Mucosa of rectum (tissue), 2 donors: ENCODE measurements at regions not wholly inside any gene's neighbourhood (a gene's known extent, or its start where the extent isn't known, plus 50 kb on each side); places are given as distances from the start of the nearest gene placed in this dataset.
"Not testable (repeated sequence)": the region's sequence is repeated elsewhere in the genome, so short reads cannot be mapped to it uniquely, and the experiment has no call there.

Experiments
- H3K27ac ChIP-seq, 2 donors: one replicate each; pipeline ENCODE4 v1.7.0; 2013; ENCODE audit warnings: inconsistent platforms in 2 of 2, low read depth in 2 of 2, low read length in 2 of 2
- H3K27me3 ChIP-seq, 2 donors: one replicate each; pipeline ENCODE4 v1.7.0; 2013; ENCODE audit warnings: low read length in 2 of 2; ENCODE audit not compliant: control insufficient read depth in 2 of 2, insufficient read depth in 2 of 2
- H3K36me3 ChIP-seq, 2 donors: one replicate each; pipeline ENCODE4 v1.7.0; 2013; ENCODE audit warnings: low read length in 2 of 2; ENCODE audit not compliant: control insufficient read depth in 2 of 2, insufficient read depth in 2 of 2
- H3K4me1 ChIP-seq, 2 donors: one replicate each; pipeline ENCODE4 v1.7.0; 2013; ENCODE audit warnings: low read length in 2 of 2, mild to moderate bottlenecking in 1 of 2; ENCODE audit not compliant: control insufficient read depth in 2 of 2, insufficient read depth in 2 of 2
- H3K4me3 ChIP-seq, 2 donors: one replicate each; pipeline ENCODE4 v1.7.0; 2013; ENCODE audit warnings: low read length in 2 of 2
- H3K9ac ChIP-seq, 2 donors: one replicate each; pipeline ENCODE4 v1.7.0; 2013; ENCODE audit warnings: low read length in 2 of 2, low read depth in 1 of 2, mild to moderate bottlenecking in 1 of 2
- H3K9me3 ChIP-seq, 2 donors: one replicate each; pipeline ENCODE4 v1.7.0; 2013; ENCODE audit warnings: low read length in 2 of 2; ENCODE audit not compliant: control insufficient read depth in 2 of 2
- donor health status: healthy.
- donor health status: Normal muscosa, but diverticular disease.

GRCh38 chr7:19296617-19297016 lies 151.4 kb upstream of the FERD3L start:
- Histone ChIP-seq H3K36me3 (no peaks in the 10 kb centered on the region), H3K4me1 (no peaks in the 10 kb centered on the region), H3K4me3 (no peak overlapping the region), H3K27me3 (no peaks in the 10 kb centered on the region), H3K9me3 (no peaks in the 10 kb centered on the region), H3K27ac (no peak overlapping the region), H3K9ac (no peak overlapping the region)

GRCh38 chr7:19295376-19295775 lies 150.2 kb upstream of the FERD3L start:
- Histone ChIP-seq H3K27ac (no peak overlapping the region), H3K27me3 (no peaks in the 10 kb centered on the region)

GRCh38 chr7:19294619-19295018 lies 149.4 kb upstream of the FERD3L start:
- no peaks in the 10 kb centered on the region for H3K27me3 ChIP-seq
- H3K9me3 ChIP-seq, result no peaks in the 10 kb centered on the region
- no peak overlapping the region for H3K9ac ChIP-seq
- no peak overlapping the region for H3K4me3 ChIP-seq
- no peak overlapping the region for H3K27ac ChIP-seq
- H3K4me1 ChIP-seq, result no peaks in the 10 kb centered on the region
- H3K36me3 ChIP-seq, result no peaks in the 10 kb centered on the region

More at GRCh38 chr7:19295376-19295775, 150.2 kb upstream of the FERD3L start:
- Histone ChIP-seq H3K9me3 (no peaks in the 10 kb centered on the region), H3K4me1 (no peaks in the 10 kb centered on the region), H3K9ac (no peak overlapping the region), H3K4me3 (no peak overlapping the region), H3K36me3 (no peaks in the 10 kb centered on the region)

GRCh38 chr7:19293431-19293830 lies 148.2 kb upstream of the FERD3L start:
- no peaks in the 10 kb centered on the region for H3K36me3 ChIP-seq
- H3K4me3 ChIP-seq, result no peak overlapping the region
- H3K4me1 ChIP-seq, result no peaks in the 10 kb centered on the region
- no peaks in the 10 kb centered on the region for H3K27me3 ChIP-seq
- no peak overlapping the region for H3K27ac ChIP-seq
- no peak overlapping the region for H3K9ac ChIP-seq
- no peaks in the 10 kb centered on the region for H3K9me3 ChIP-seq

- Histone ChIP-seq H3K27me3 (no peaks in the 10 kb centered on the region), H3K9ac (no peak overlapping the region), H3K27ac (no peak overlapping the region), H3K4me1 (no peaks in the 10 kb centered on the region), H3K36me3 (no peaks in the 10 kb centered on the region), H3K9me3 (no peaks in the 10 kb centered on the region), H3K4me3 (no peak overlapping the region)
These were observed 145.7 kb upstream of the FERD3L start for GRCh38 chr7:19290968-19291367.

- Histone ChIP-seq H3K9ac (no peak overlapping the region), H3K4me3 (no peak overlapping the region), H3K27me3 (no peaks in the 10 kb centered on the region), H3K4me1 (no peaks in the 10 kb centered on the region), H3K36me3 (no peaks in the 10 kb centered on the region), H3K9me3 (no peaks in the 10 kb centered on the region), H3K27ac (no peak overlapping the region)
These were observed 144.8 kb upstream of the FERD3L start for GRCh38 chr7:19290066-19290465.

GRCh38 chr7:19284596-19285300 lies 139.5 kb upstream of the FERD3L start:
- Histone ChIP-seq H3K27ac (no peak overlapping the region), H3K9me3 (peaks cover 2 to 3% of the 10 kb centered on the region in 2 donors), H3K27me3 (no peaks in the 10 kb centered on the region), H3K4me1 (no peaks in the 10 kb centered on the region), H3K4me3 (no peak overlapping the region), H3K36me3 (no peaks in the 10 kb centered on the region), H3K9ac (no peak overlapping the region)

GRCh38 chr7:19284136-19284535 lies 138.9 kb upstream of the FERD3L start:
- no peaks in the 10 kb centered on the region for H3K36me3 ChIP-seq
- no peak overlapping the region for H3K4me3 ChIP-seq
- H3K4me1 ChIP-seq, result no peaks in the 10 kb centered on the region
- H3K9ac ChIP-seq, result no peak overlapping the region
- H3K9me3 ChIP-seq, result peaks cover 2 to 3% of the 10 kb centered on the region in 2 donors
- H3K27ac ChIP-seq, result no peak overlapping the region
- H3K27me3 ChIP-seq, result no peaks in the 10 kb centered on the region

GRCh38 chr7:19275000-19275399 lies 129.8 kb upstream of the FERD3L start:
- Histone ChIP-seq H3K9me3 (no peaks in the 10 kb centered on the region), H3K4me3 (no peak overlapping the region), H3K4me1 (no peaks in the 10 kb centered on the region), H3K27ac (no peak overlapping the region), H3K36me3 (no peaks in the 10 kb centered on the region), H3K27me3 (no peaks in the 10 kb centered on the region), H3K9ac (no peak overlapping the region)

GRCh38 chr7:19272329-19272728 lies 127.1 kb upstream of the FERD3L start:
- not testable (repeated sequence) for H3K4me3 ChIP-seq, H3K9me3 ChIP-seq, H3K27me3 ChIP-seq, H3K4me1 ChIP-seq, H3K9ac ChIP-seq, H3K27ac ChIP-seq, H3K36me3 ChIP-seq

GRCh38 chr7:19269301-19269700 lies 124.1 kb upstream of the FERD3L start:
- Histone ChIP-seq H3K4me1 (no peaks in the 10 kb centered on the region), H3K36me3 (no peaks in the 10 kb centered on the region), H3K27ac (no peak overlapping the region), H3K27me3 (no peaks in the 10 kb centered on the region), H3K9ac (no peak overlapping the region), H3K9me3 (no peaks in the 10 kb centered on the region), H3K4me3 (no peak overlapping the region)
